ENCODE measurements at regions not wholly inside any gene's neighbourhood (a gene's known extent, or its start where the extent isn't known, plus 50 kb on each side); places are given as distances from the start of the nearest gene placed in this dataset.
"Not testable (repeated sequence)": the region's sequence is repeated elsewhere in the genome, so short reads cannot be mapped to it uniquely, and the experiment has no call there.

- not testable (repeated sequence) for TF ChIP-seq CTCF (IDR thresholded peaks at IDR 0.05); YY1 (IDR thresholded peaks at IDR 0.05; ENCODE audit: low read depth); RAD21 (IDR thresholded peaks at IDR 0.05; ENCODE audit: low read length); POLR2AphosphoS5 (IDR thresholded peaks at IDR 0.05; ENCODE audit: low read depth, low read length); TAF1 (IDR thresholded peaks at IDR 0.05; ENCODE audit: borderline replicate concordance, low read depth, low read length); RCOR1 (IDR thresholded peaks at IDR 0.05; ENCODE audit: low read length); IRF3 (IDR thresholded peaks at IDR 0.05; ENCODE audit: low read depth, low read length); SMC3 (IDR thresholded peaks at IDR 0.05; ENCODE audit: low read depth, low read length); MAX (IDR thresholded peaks at IDR 0.05; ENCODE audit: low read depth); TCF12 (IDR thresholded peaks at IDR 0.05); ZBTB33 (IDR thresholded peaks at IDR 0.05; ENCODE audit: borderline replicate concordance, low read depth); PBX3 (IDR thresholded peaks at IDR 0.05)
Measured at GRCh38 chr22:26094497-26094896, 74.8 kb upstream of the SEZ6L start.
